H1 (cell line): ENCODE measurements at regions not wholly inside any gene's neighbourhood (a gene's known extent, or its start where the extent isn't known, plus 50 kb on each side); places are given as distances from the start of the nearest gene placed in this dataset.

Experiments
- CTCF ChIA-PET: fragments of 300-600 bp; sonication (Branson Sonifier 250); formaldehyde crosslinking; loops from one replicate; lab custom pipeline; 2021; ENCODE audit not compliant: partially characterized antibody; lab: Charles Lee
- POLR2A ChIA-PET: fragments of 300-600 bp; sonication (Branson Sonifier 250); formaldehyde crosslinking; loops from one replicate; lab custom pipeline; 2021; ENCODE audit warnings: inconsistent platforms; ENCODE audit not compliant: partially characterized antibody; lab: Charles Lee
- DNase-seq, 2 experiments: peaks; one replicate each; pipeline versions ENCODE4 v3.0.0 to v3.0.0-alpha.2; 2010 to 2022; ENCODE audit warnings: low spot score in 2 of 2, low read depth in 1 of 2, mixed read lengths in 1 of 2
- FAIRE-seq: peaks from 2 replicates; lab custom pipeline; 2011; peaks lifted over from hg19 to GRCh38; lab: Jason Lieb, UNC
- H2AFZ ChIP-seq: 2 replicates; pipeline ENCODE4 v1.8.1; 2012; ENCODE audit warnings: low read length, inconsistent platforms
- H2AK5ac ChIP-seq: 2 replicates; pipeline ENCODE4 v1.6.1; 2013; ENCODE audit warnings: low read depth, low read length
- H2BK120ac ChIP-seq: replicated peaks from 2 replicates; pipeline ENCODE3; 2013; ENCODE audit warnings: low read depth, low read length, inconsistent platforms
- H2BK12ac ChIP-seq: 2 replicates; pipeline ENCODE4 v1.6.1; 2013; ENCODE audit warnings: low read depth, low read length
- H2BK15ac ChIP-seq: 2 replicates; pipeline ENCODE4 v1.6.1; 2013; ENCODE audit warnings: low read length
- H2BK20ac ChIP-seq: 2 replicates; pipeline ENCODE4 v1.6.1; 2013; ENCODE audit warnings: low read length
- H2BK5ac ChIP-seq: 2 replicates; pipeline ENCODE4 v1.6.1; 2013; ENCODE audit warnings: low read depth, low read length
- H3K14ac ChIP-seq: 2 replicates; pipeline ENCODE4 v1.6.1; 2013; ENCODE audit warnings: inconsistent platforms; ENCODE audit not compliant: insufficient read length
- H3K18ac ChIP-seq: 2 replicates; pipeline ENCODE4 v1.6.1; 2013; ENCODE audit warnings: low read length; ENCODE audit errors: extremely low read depth
- H3K23ac ChIP-seq: 2 replicates; pipeline ENCODE4 v1.6.1; 2013; ENCODE audit warnings: inconsistent platforms; ENCODE audit not compliant: insufficient read length
- H3K23me2 ChIP-seq: 2 replicates; pipeline ENCODE4 v1.6.1; 2013; ENCODE audit warnings: low read depth, low read length
- H3K27ac ChIP-seq: 2 replicates; pipeline ENCODE4 v1.6.1; 2011; ENCODE audit warnings: low read depth, low read length, inconsistent platforms
- H3K27me3 ChIP-seq, 4 experiments: replicated peaks in 1 of 4; 1 replicate in 1 of 4; 2 replicates in 3 of 4; pipeline versions ENCODE4 v1.6.1 to v1.8.1; 2011 to 2013; ENCODE audit warnings: low read length in 3 of 4, mild to moderate bottlenecking in 3 of 4, inconsistent platforms in 2 of 4, mixed read lengths in 2 of 4, moderate library complexity in 1 of 4; ENCODE audit not compliant: control insufficient read depth in 3 of 4, insufficient read depth in 3 of 4; ENCODE audit errors: extremely low read depth in 1 of 4
- H3K36me3 ChIP-seq, 4 experiments: 2 replicates each; pipeline versions ENCODE4 v1.6.1 to v1.8.1; 2011 to 2013; ENCODE audit warnings: mild to moderate bottlenecking in 4 of 4, low read length in 3 of 4, moderate library complexity in 2 of 4, control low read depth in 1 of 4, inconsistent platforms in 1 of 4; ENCODE audit not compliant: insufficient read depth in 4 of 4, control insufficient read depth in 2 of 4
- H3K4ac ChIP-seq: replicated peaks from 2 replicates; pipeline ENCODE3; 2013; ENCODE audit warnings: low read length, low read depth, mixed read lengths, inconsistent platforms; ENCODE audit not compliant: insufficient read length
- H3K4me1 ChIP-seq, 4 experiments: replicated peaks in 1 of 4; 1 replicate in 1 of 4; 2 replicates in 3 of 4; pipeline versions ENCODE4 v1.6.1 to v1.8.1; 2011 to 2013; ENCODE audit warnings: low read length in 3 of 4, inconsistent platforms in 2 of 4, mixed read lengths in 1 of 4; ENCODE audit not compliant: insufficient read depth in 4 of 4, control insufficient read depth in 3 of 4
- H3K4me2 ChIP-seq, 2 experiments: 2 replicates each; pipeline versions ENCODE4 v1.6.1 to v1.8.1; 2011 to 2013; ENCODE audit warnings: low read depth in 2 of 2, low read length in 2 of 2, control low read depth in 1 of 2, inconsistent platforms in 1 of 2, mild to moderate bottlenecking in 1 of 2; ENCODE audit not compliant: insufficient read depth in 1 of 2
- H3K4me3 ChIP-seq, 4 experiments: fragments of 200-600, 300-600 bp in 1 of 4; sonication (generic), shearing (Covaris generic), sonication (Bioruptor Twin) in 1 of 4; 2 replicates each; pipeline versions ENCODE4 v1.5.1 to v1.8.1; 2011 to 2016; ENCODE audit warnings: low read length in 4 of 4, low read depth in 3 of 4, control low read depth in 2 of 4, inconsistent platforms in 2 of 4, mild to moderate bottlenecking in 2 of 4, mixed read lengths in 1 of 4, moderate library complexity in 1 of 4; ENCODE audit not compliant: insufficient read depth in 2 of 4; ENCODE audit errors: extremely low read depth in 1 of 4
- H3K56ac ChIP-seq: replicated peaks from 2 replicates; pipeline ENCODE3; 2013; ENCODE audit warnings: low read depth, mild to moderate bottlenecking, mixed read lengths, low read length, inconsistent platforms; ENCODE audit not compliant: insufficient read length
- H3K79me1 ChIP-seq: 2 replicates; pipeline ENCODE4 v1.6.1; 2013; ENCODE audit warnings: low read depth, low read length, control low read depth
- H3K79me2 ChIP-seq, 2 experiments: 2 replicates each; pipeline versions ENCODE4 v1.6.1 to v1.8.1; 2012 to 2013; ENCODE audit warnings: low read length in 2 of 2, mild to moderate bottlenecking in 2 of 2, inconsistent platforms in 1 of 2; ENCODE audit not compliant: insufficient read depth in 2 of 2, control insufficient read depth in 1 of 2
- H3K9ac ChIP-seq, 4 experiments: replicated peaks in 1 of 4; 1 replicate in 1 of 4; 2 replicates in 3 of 4; pipeline versions ENCODE4 v1.6.1 to v1.8.1; 2011 to 2013; ENCODE audit warnings: low read depth in 3 of 4, low read length in 3 of 4, control low read depth in 2 of 4, mild to moderate bottlenecking in 2 of 4, moderate library complexity in 2 of 4, inconsistent platforms in 1 of 4; ENCODE audit errors: extremely low read depth in 1 of 4
- H3K9me3 ChIP-seq, 2 experiments: 2 replicates each; pipeline versions ENCODE4 v1.6.1 to v1.8.1; 2012 to 2013; ENCODE audit warnings: mild to moderate bottlenecking in 2 of 2, moderate library complexity in 2 of 2, control low read depth in 1 of 2, inconsistent platforms in 1 of 2, low read depth in 1 of 2, low read length in 1 of 2, mixed read lengths in 1 of 2; ENCODE audit not compliant: insufficient read depth in 2 of 2
- H4K20me1 ChIP-seq, 2 experiments: replicated peaks in 1 of 2; 2 replicates each; pipeline versions ENCODE3 to v1.8.1; 2011 to 2013; ENCODE audit warnings: inconsistent platforms in 2 of 2, low read length in 2 of 2, mild to moderate bottlenecking in 1 of 2; ENCODE audit not compliant: insufficient read depth in 2 of 2, control insufficient read depth in 1 of 2
- H4K5ac ChIP-seq: 2 replicates; pipeline ENCODE4 v1.6.1; 2013; ENCODE audit warnings: low read length, low read depth, mixed read lengths, inconsistent platforms; ENCODE audit not compliant: insufficient read length
- H4K8ac ChIP-seq: 2 replicates; pipeline ENCODE4 v1.8.0; 2013; ENCODE audit warnings: mild to moderate bottlenecking, moderate library complexity, low read length, inconsistent platforms; ENCODE audit not compliant: insufficient read depth; ENCODE audit errors: extremely low read depth
- H4K91ac ChIP-seq: replicated peaks from 2 replicates; pipeline ENCODE3; 2013; ENCODE audit warnings: low read length, mixed read lengths, inconsistent platforms; ENCODE audit not compliant: insufficient read length
- CEBPB ChIP-seq: IDR thresholded peaks from 2 replicates; pipeline ENCODE4 v1.6.1; 2012; ENCODE audit warnings: low read depth, low read length
- CHD1 ChIP-seq: IDR thresholded peaks from 2 replicates; pipeline ENCODE4 v1.6.1; 2012; ENCODE audit warnings: low read depth, low read length, improper control_type of control experiment
- CREB1 ChIP-seq: IDR thresholded peaks from 2 replicates; pipeline ENCODE4 v1.6.1; 2012; ENCODE audit warnings: inconsistent platforms
- EGR1 ChIP-seq: IDR thresholded peaks from 2 replicates; pipeline ENCODE4 v1.6.1; 2011; ENCODE audit warnings: low read depth, low read length, borderline replicate concordance
- MAFK ChIP-seq: IDR thresholded peaks from 2 replicates; pipeline ENCODE4 v1.6.1; 2012; ENCODE audit warnings: low read depth, mild to moderate bottlenecking, improper control_type of control experiment, low read length
- NRF1 ChIP-seq: IDR thresholded peaks from 2 replicates; pipeline ENCODE4 v1.6.1; 2011; ENCODE audit warnings: mild to moderate bottlenecking, low read depth, low read length, improper control_type of control experiment
- RFX5 ChIP-seq: IDR thresholded peaks from 2 replicates; pipeline ENCODE4 v1.6.1; 2011; ENCODE audit warnings: low read depth, low read length, improper control_type of control experiment, borderline replicate concordance
- SIX5 ChIP-seq: IDR thresholded peaks from 2 replicates; pipeline ENCODE4 v1.6.1; 2011; ENCODE audit warnings: mild to moderate bottlenecking, low read depth, low read length
- SP1 ChIP-seq: IDR thresholded peaks from 2 replicates; pipeline ENCODE4 v1.6.1; 2011; ENCODE audit warnings: low read depth, low read length
- SUZ12 ChIP-seq: fragments of 200-600 bp; sonication (generic); IDR thresholded peaks from 2 replicates; pipeline ENCODE4 v1.6.1; 2012; ENCODE audit warnings: mild to moderate bottlenecking, inconsistent platforms, low read length, moderate library complexity, mixed read lengths
- TAF1 ChIP-seq: IDR thresholded peaks from 2 replicates; pipeline ENCODE4 v1.6.1; 2011; ENCODE audit warnings: mild to moderate bottlenecking, low read depth, low read length
- YY1 ChIP-seq: IDR thresholded peaks from 2 replicates; pipeline ENCODE4 v1.6.1; 2011; ENCODE audit warnings: low read depth, mild to moderate bottlenecking, low read length
- WGBS, 2 experiments: shearing (Covaris generic) in 1 of 2; methylation state at CpG; one replicate each; pipeline versions ENCODE4 v1.1.6 to v1.1.7; 2013 to 2015; ENCODE audit warnings: low lambda C conversion rate in 2 of 2, mixed read lengths in 2 of 2, inconsistent platforms in 1 of 2, low coverage in 1 of 2, missing lambda C conversion rate in 1 of 2; ENCODE audit not compliant: insufficient replicate concordance in 2 of 2, insufficient coverage in 1 of 2, insufficient read length in 1 of 2; ENCODE audit errors: extremely low coverage in 1 of 2, missing lambda C conversion rate in 1 of 2; 5-methylcytosine and 5-hydroxymethylcytosine counted together
- TF ChIP-seq, protein P1 (sequence below): IDR thresholded peaks from 2 replicates; pipeline ENCODE4 v1.6.1; 2011; ENCODE audit warnings: low read depth, mild to moderate bottlenecking, low read length; ENCODE audit not compliant: insufficient read depth
- TF ChIP-seq, protein P2 (sequence below): IDR thresholded peaks from 2 replicates; pipeline ENCODE4 v1.6.1; 2012; ENCODE audit warnings: inconsistent platforms
- TF ChIP-seq, protein P3 (sequence below): IDR thresholded peaks from 2 replicates; pipeline ENCODE4 v1.6.1; 2011; ENCODE audit warnings: low read length, improper control_type of control experiment

DNA sequence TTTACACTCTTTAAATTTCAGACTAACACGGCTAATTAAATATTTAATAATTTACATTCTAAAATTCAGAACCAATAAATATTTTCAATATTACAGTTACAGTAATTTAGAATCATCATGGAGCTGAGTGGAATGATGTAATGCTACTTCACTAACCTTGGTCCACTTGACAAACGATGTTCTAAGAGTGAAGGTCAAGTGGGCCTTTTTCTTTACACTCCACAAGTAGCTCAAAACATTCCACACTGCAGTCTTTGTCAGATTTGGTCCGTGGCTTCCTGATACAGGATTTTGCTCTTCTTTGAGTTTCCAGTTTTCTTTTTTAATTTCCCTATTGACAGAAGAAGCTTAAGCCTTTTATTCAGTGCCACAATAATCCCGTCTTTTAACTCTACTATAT is 164.6 kb upstream of the NRIP1 start:
- FAIRE-seq (no peak), DNase-seq (no peak)
- no peak overlapping the region for H2BK20ac ChIP-seq
- 85% methylated on average over 4 of the region's 4 CpGs; no CpG with 5 or more reads in 1 of the 2 experiments for WGBS, 2 experiments
- H3K14ac ChIP-seq, result no peak overlapping the region
- no peak overlapping the region for H2AFZ ChIP-seq
- H4K91ac ChIP-seq, result no peak overlapping the region
- H3K23ac ChIP-seq, result no peak overlapping the region
- no peak overlapping the region for H2BK5ac ChIP-seq
- H3K79me1 ChIP-seq, result no peaks in the 10 kb centered on the region
- no peak overlapping the region for H2BK15ac ChIP-seq
- no peak overlapping the region for H2BK120ac ChIP-seq
- H3K56ac ChIP-seq, result no peak overlapping the region
- peaks cover 0 to 5% (median 0%) of the 10 kb centered on the region in 4 experiments; a peak in 3 of 7 replicates for H3K27me3 ChIP-seq
- no peaks in the 10 kb centered on the region for H3K9me3 ChIP-seq
- H3K4me3 ChIP-seq, result no peak overlapping the region
- POLR2A ChIA-PET, result no interaction called here
- no peak overlapping the region for H2AK5ac ChIP-seq
- H3K79me2 ChIP-seq, result no peaks in the 10 kb centered on the region
- no peak overlapping the region for H3K4me2 ChIP-seq
- no peak overlapping the region for H3K27ac ChIP-seq
- H3K36me3 ChIP-seq, result no peaks in the 10 kb centered on the region
- H2BK12ac ChIP-seq, result no peak overlapping the region
- H4K5ac ChIP-seq, result no peak overlapping the region
- no peak overlapping the region for H3K4ac ChIP-seq
- H3K9ac ChIP-seq, result no peak overlapping the region
- H3K4me1 ChIP-seq, result no peaks in the 10 kb centered on the region
- H4K8ac ChIP-seq, result no peak overlapping the region
- no peaks in the 10 kb centered on the region for H3K23me2 ChIP-seq
- H4K20me1 ChIP-seq, result no peaks in the 10 kb centered on the region
- no peak overlapping the region for H3K18ac ChIP-seq
- CTCF ChIA-PET, result no interaction called here
- TF ChIP-seq, protein P1, sequence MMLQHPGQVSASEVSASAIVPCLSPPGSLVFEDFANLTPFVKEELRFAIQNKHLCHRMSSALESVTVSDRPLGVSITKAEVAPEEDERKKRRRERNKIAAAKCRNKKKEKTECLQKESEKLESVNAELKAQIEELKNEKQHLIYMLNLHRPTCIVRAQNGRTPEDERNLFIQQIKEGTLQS, result no peak
- TF ChIP-seq EGR1 (no peak), CREB1 (no peak), TAF1 (no peak), SIX5 (no peak), MAFK (no peak), CHD1 (no peak), YY1 (no peak), SUZ12 (no peak), SP1 (no peak), RFX5 (no peak), NRF1 (no peak), CEBPB (no peak)
- TF ChIP-seq, protein P2, sequence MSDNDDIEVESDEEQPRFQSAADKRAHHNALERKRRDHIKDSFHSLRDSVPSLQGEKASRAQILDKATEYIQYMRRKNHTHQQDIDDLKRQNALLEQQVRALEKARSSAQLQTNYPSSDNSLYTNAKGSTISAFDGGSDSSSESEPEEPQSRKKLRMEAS, result no peak
- TF ChIP-seq, protein P3, sequence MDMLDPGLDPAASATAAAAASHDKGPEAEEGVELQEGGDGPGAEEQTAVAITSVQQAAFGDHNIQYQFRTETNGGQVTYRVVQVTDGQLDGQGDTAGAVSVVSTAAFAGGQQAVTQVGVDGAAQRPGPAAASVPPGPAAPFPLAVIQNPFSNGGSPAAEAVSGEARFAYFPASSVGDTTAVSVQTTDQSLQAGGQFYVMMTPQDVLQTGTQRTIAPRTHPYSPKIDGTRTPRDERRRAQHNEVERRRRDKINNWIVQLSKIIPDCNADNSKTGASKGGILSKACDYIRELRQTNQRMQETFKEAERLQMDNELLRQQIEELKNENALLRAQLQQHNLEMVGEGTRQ, result no peak
